NAMALWA (cell line): ENCODE measurements at regions not wholly inside any gene's neighbourhood (a gene's known extent, or its start where the extent isn't known, plus 50 kb on each side); places are given as distances from the start of the nearest gene placed in this dataset.

Source experiments
- DNase-seq: peaks from one replicate; pipeline ENCODE4 v3.0.0-alpha.2; 2015; ENCODE audit warnings: low spot score

- no peak for DNase-seq
Measured at GRCh38 chr2:67838205-67838604, 224.6 kb downstream of the C1D start.

GRCh38 chr2:67839242-67839641 lies 223.6 kb downstream of the C1D start:
- no peak for DNase-seq

DNA sequence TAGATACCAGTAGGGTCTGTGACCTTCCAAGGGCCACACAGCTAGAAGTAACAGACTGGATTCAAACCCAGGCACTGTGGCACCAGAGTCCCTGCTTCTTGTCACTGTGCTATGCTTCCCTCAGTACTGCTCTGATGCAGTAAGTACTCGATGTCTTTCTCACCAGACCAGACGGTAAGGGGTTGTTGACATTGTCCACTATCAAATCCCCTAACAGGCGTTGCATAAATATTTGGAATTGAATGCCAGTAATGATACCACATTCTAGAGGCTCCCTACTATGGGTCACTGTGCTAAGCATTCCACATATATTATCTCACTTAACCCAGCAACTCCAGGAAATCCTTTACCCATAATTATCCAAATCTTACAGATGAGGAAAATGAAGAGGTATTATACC lies 223.1 kb downstream of the C1D start:
- no peak for DNase-seq

DNA sequence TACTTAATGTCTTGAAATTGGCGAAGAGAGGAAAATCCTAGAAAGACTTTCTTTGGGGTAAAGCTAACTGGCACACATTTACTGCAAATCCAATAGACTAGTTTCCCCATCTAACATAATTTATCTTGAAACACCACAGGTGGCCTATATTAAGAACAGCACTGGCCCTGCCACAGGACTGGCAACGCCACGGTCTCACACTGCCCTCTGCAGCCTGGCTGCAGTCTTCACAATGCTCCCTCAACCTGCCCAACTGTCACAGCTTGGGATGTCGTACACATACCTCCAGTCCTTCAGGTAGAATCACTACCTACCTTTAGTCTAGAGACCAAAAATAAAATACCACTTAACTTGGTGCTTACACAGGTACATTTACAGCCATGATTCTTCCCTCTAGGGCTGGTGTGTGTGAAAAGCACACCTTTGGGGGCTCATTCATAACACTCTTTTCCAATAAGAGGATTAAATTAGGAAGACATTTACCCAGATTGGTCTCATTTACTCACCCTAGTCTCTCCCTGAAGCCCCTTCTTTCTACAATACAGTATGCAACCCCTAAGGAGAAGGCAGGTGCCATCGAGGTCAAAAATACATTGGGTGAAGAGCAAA lies 222.2 kb downstream of the C1D start:
- peak; percentile 57 for DNase-seq

GRCh38 chr2:67841711-67842110 lies 221.1 kb downstream of the C1D start:
- DNase-seq: no peak

DNA sequence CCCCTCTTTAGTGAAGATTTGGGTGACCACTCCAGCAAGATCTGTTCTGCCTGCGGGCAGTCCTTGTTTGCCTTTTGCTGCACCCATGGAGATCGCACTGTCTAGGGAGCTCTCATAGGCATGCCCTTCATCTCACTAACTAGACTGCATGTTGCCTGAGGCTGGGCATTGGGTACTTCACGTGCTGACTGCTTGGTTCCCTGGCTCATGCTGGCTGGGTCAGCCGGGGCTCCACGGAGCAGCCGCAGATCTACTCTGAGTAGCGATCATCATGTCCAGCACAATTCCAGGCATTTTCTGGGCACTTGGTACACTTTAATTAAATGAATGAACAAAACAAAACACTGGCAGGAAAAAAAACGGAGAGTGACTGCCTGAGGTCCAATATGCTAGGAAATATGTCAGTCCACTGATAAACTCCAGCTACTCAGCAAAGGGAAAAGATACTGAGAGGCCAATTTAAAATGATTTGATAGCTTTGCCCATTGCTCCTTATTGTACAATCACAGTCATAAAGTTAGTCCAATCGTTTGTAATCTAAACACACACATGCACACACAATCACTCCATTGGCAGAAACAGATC lies 220.3 kb downstream of the C1D start:
- DNase-seq: no peak

- DNase-seq: no peak
Measured at GRCh38 chr2:67844024-67844540, 218.7 kb downstream of the C1D start.

GRCh38 chr2:67845621-67846369 lies 217.0 kb downstream of the C1D start:
- DNase-seq: no peak

DNA sequence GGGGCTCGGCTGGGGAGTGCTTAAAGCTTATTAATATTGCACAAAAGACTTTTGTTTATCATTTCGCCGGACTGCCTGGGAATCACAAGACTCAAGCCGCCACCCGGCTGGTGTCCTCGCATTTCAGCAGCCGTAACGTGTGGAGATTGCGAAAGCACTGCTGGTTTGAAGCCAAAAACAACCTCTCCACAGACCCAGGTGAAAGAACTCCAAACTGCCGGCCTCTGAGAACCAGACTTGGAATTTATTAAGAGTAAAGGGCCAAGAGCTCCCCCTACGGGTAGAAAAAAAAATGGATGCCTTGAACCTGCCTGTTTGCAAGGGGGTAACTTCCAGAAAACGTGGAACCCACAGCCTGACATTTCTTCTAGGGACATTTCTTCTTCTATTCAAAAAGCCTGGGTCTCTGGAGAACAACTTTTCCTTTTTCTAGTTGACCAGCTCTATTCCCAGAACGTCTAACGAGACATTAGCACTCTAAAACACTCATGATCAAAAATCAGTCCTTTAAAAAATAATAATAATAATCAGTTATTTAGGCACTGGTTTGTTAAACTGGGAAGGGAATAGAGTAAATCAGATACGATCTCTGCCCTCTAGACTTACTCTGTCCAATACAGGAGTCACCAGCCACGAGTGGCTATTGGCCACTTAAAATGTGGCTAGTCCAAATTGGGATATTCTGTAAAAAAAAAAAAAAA lies 216.3 kb downstream of the C1D start:
- DNase-seq: peak; percentile 77

DNA sequence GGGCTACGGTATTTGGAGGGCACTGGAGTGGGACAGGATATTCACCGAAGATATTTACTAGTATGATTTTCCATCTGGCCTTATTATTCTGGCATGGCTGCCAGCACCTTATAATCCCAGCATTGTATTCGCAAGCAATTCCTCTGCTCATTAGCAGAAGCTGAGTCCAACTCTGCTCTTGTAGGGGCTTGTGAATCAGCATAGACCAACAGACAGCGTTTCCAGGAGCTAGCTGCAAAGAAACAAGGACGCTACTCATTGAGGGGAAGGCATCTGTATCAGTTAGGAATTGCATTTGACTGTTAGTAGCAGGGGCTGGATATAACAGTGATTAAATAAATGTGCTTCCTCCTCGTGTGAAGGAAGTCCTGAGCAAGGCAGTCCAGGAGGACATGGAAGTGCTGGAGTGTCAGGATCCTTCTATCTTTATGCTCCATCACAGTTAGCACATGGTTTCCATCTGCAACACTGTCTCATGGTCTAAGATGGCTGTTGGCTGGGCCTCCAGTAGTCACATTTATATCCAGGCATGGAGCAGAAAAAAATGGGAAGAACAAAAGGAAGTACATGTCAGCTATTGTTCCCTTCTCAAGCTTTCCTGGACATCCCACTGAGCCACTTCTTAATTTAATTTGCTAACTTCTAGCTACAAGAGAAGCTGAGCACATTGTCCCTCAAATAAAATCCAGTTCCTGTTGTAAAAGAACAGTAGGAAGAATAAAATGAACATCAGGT lies 214.1 kb downstream of the C1D start:
- DNase-seq: no peak

DNA sequence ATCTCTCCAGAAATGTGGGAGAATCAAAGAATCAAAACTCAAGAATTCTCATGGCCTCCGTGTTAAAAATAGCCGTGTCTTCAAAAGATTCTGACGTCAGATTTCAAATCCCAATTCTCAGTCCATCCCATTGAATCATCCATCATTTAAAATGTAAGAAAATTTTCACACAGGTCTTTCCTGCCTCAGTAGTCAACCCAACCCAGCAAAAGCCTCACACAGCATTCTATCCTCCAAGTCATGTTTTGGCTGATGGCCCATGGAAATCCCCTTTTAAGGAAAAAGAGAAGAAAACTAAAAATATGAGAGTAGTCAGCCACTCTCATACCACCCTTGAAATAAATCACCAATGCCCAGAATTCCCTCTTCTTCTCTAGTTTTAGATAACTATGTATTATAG lies 211.8 kb downstream of the C1D start:
- DNase-seq: no peak

- no peak for DNase-seq
Measured at GRCh38 chr2:67851956-67852824, 210.6 kb downstream of the C1D start.

GRCh38 chr2:67854103-67854743 lies 208.6 kb downstream of the C1D start:
- DNase-seq: no peak

GRCh38 chr2:67854798-67855197 lies 208.0 kb downstream of the C1D start:
- peak; percentile 17 for DNase-seq

GRCh38 chr2:67856866-67857265 lies 205.9 kb downstream of the C1D start:
- DNase-seq: no peak

- DNase-seq: no peak
Measured at GRCh38 chr2:67857836-67858235, 205.0 kb downstream of the C1D start.

- no peak for DNase-seq
Measured at GRCh38 chr2:67858886-67859285, 203.9 kb downstream of the C1D start.

GRCh38 chr2:67865917-67866316 lies 196.9 kb downstream of the C1D start:
- DNase-seq: no peak

- no peak for DNase-seq
Measured at GRCh38 chr2:67867735-67868134, 195.1 kb downstream of the C1D start.

- DNase-seq: no peak
Measured at GRCh38 chr2:67871686-67872412, 191.0 kb downstream of the C1D start.
